Activated CD8-positive, alpha-beta T cell treated with anti-CD3 and anti-CD28 coated beads for 36 hours (primary cell): ENCODE measurements at regions not wholly inside any gene's neighbourhood (a gene's known extent, or its start where the extent isn't known, plus 50 kb on each side); places are given as distances from the start of the nearest gene placed in this dataset.

Experiments
- ATAC-seq: fragments of 200-7000 bp; cut with Tn5 transposase; one replicate; pipeline ENCODE4 v1.10.0; 2021; ENCODE audit warnings: mild to moderate bottlenecking, moderate library complexity
- CTCF ChIA-PET: fragments of 350-600 bp; sonication (Branson Sonifier 250); formaldehyde crosslinking; loops from one replicate; lab custom pipeline; 2021; ENCODE audit warnings: antibody characterized with exemption; lab: Charles Lee
- POLR2A ChIA-PET: fragments of 350-600 bp; sonication (Branson Sonifier 250); formaldehyde crosslinking; loops from one replicate; lab custom pipeline; 2021; ENCODE audit warnings: antibody characterized with exemption; lab: Charles Lee
- DNase-seq: peaks from one replicate; pipeline ENCODE4 v3.0.0-alpha.2; 2020
- H3K27ac Mint-ChIP-seq: one replicate; pipeline ENCODE4 v1.8.0; 2021; ENCODE audit warnings: mild to moderate bottlenecking, mixed read lengths
- H3K27me3 Mint-ChIP-seq: one replicate; pipeline ENCODE4 v1.8.0; 2021; ENCODE audit warnings: mixed read lengths
- H3K36me3 Mint-ChIP-seq: one replicate; pipeline ENCODE4 v1.8.0; 2021; ENCODE audit warnings: low read depth, mixed read lengths
- H3K4me1 Mint-ChIP-seq: one replicate; pipeline ENCODE4 v1.8.0; 2021; ENCODE audit warnings: low read depth, mixed read lengths
- H3K4me3 Mint-ChIP-seq: one replicate; pipeline ENCODE4 v1.8.0; 2021; ENCODE audit warnings: mild to moderate bottlenecking, moderate library complexity, mixed read lengths
- H3K9me3 Mint-ChIP-seq: one replicate; pipeline ENCODE4 v1.8.0; 2021; ENCODE audit warnings: mixed read lengths
- CTCF ChIP-seq: fragments of 200-600 bp; IDR thresholded peaks from one replicate; pipeline ENCODE4 v1.8.0; 2022; ENCODE audit warnings: antibody characterized with exemption, mild to moderate bottlenecking
- intact Hi-C: fragments of 100-400 bp; cut with micrococcal nuclease; formaldehyde crosslinking; loops from one replicate; pipeline ENCODE4 v1.10.0; 2022

DNA sequence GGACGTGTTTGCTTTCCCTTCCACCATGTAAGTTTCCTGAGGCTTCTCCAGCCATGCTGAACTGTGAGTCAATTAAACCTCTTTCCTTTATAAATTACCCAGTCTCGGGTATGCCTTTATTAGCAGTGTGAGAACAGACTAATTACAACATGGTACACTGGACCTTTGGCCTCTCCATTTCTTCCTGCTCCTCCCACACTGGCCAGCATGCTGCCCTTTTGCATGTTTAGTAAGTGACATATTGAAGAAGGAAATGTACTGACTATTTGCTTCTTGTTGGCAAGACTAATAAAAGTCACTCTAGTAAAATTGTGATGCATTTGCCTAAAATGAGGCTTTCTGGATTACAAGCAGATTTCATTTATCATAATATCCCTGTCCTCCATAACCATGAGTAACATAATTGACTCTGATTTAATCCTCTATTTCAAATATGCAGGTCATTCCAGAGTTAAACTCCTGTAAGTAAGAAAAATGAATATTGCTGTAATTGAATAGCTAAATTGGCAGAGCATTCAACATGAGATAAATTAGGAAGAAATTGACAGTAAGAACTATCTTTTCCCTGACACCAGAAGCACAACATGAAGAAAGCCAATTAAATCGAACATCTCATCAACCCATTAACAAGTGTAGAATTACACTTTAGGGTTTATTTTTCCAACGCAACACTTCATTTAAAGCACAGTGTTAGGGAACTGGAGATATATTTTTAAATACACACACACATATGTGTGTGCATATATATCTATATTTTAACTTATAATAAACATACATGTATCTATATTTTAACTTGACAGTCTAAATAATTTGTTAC, 427.8 kb upstream of the ZP4 start:
- no peaks in the 10 kb centered on the region for H3K9me3 Mint-ChIP-seq
- intact Hi-C loops, result no loop called here
- no peaks in the 10 kb centered on the region for H3K27me3 Mint-ChIP-seq
- DNase-seq, result no peak
- no peak for ATAC-seq
- no peaks in the 10 kb centered on the region for H3K36me3 Mint-ChIP-seq
- ChIA-PET POLR2A (no interaction called here), CTCF (no interaction called here)
- no peak overlapping the region for H3K4me3 Mint-ChIP-seq
- H3K27ac Mint-ChIP-seq, result no peak overlapping the region
- TF ChIP-seq CTCF, result no peak
- no peaks in the 10 kb centered on the region for H3K4me1 Mint-ChIP-seq

GRCh38 chr1:238312969-238313368, 422.2 kb upstream of the ZP4 start:
- intact Hi-C loops, result no loop called here
- Mint-ChIP-seq H3K27ac (no peak overlapping the region), H3K9me3 (peaks cover 3% of the 10 kb centered on the region), H3K4me3 (no peak overlapping the region), H3K4me1 (no peaks in the 10 kb centered on the region), H3K36me3 (no peaks in the 10 kb centered on the region), H3K27me3 (no peaks in the 10 kb centered on the region)
- POLR2A ChIA-PET, result no interaction called here
- no peak for TF ChIP-seq CTCF
- DNase-seq, result no peak
- CTCF ChIA-PET, result no interaction called here
- no peak for ATAC-seq

GRCh38 chr1:238306411-238306810, 415.7 kb upstream of the ZP4 start:
- CTCF ChIA-PET, result no interaction called here
- intact Hi-C loops, result no loop called here
- H3K9me3 Mint-ChIP-seq, result peaks cover 7% of the 10 kb centered on the region
- DNase-seq (no peak), ATAC-seq (no peak)
- POLR2A ChIA-PET, result no interaction called here
- no peak overlapping the region for H3K4me3 Mint-ChIP-seq
- H3K27me3 Mint-ChIP-seq, result no peaks in the 10 kb centered on the region
- no peak for TF ChIP-seq CTCF
- no peaks in the 10 kb centered on the region for H3K36me3 Mint-ChIP-seq
- H3K4me1 Mint-ChIP-seq, result no peaks in the 10 kb centered on the region
- H3K27ac Mint-ChIP-seq, result no peak overlapping the region

GRCh38 chr1:238302646-238303045, 411.9 kb upstream of the ZP4 start:
- H3K36me3 Mint-ChIP-seq, result no peaks in the 10 kb centered on the region
- POLR2A ChIA-PET, result no interaction called here
- peaks cover 4% of the 10 kb centered on the region for H3K9me3 Mint-ChIP-seq
- no peaks in the 10 kb centered on the region for H3K4me1 Mint-ChIP-seq
- no peak for TF ChIP-seq CTCF
- no peak overlapping the region for H3K4me3 Mint-ChIP-seq
- ATAC-seq, result no peak
- intact Hi-C loops, result no loop called here
- CTCF ChIA-PET, result no interaction called here
- no peak for DNase-seq
- no peak overlapping the region for H3K27ac Mint-ChIP-seq
- no peaks in the 10 kb centered on the region for H3K27me3 Mint-ChIP-seq

GRCh38 chr1:238296371-238296770, 405.6 kb upstream of the ZP4 start:
- no peaks in the 10 kb centered on the region for H3K36me3 Mint-ChIP-seq
- no peak for TF ChIP-seq CTCF
- intact Hi-C loops, result no loop called here
- ATAC-seq, result no peak
- peaks cover 2% of the 10 kb centered on the region for H3K9me3 Mint-ChIP-seq
- H3K27ac Mint-ChIP-seq, result no peak overlapping the region
- H3K4me1 Mint-ChIP-seq, result no peaks in the 10 kb centered on the region
- no peak overlapping the region for H3K4me3 Mint-ChIP-seq
- ChIA-PET CTCF (no interaction called here), POLR2A (no interaction called here)
- no peaks in the 10 kb centered on the region for H3K27me3 Mint-ChIP-seq
- no peak for DNase-seq
